HG03457 (cell line): ENCODE measurements at regions not wholly inside any gene's neighbourhood (a gene's known extent, or its start where the extent isn't known, plus 50 kb on each side); places are given as distances from the start of the nearest gene placed in this dataset.

Experiments
- ATAC-seq: cut with Tn5 transposase; IDR thresholded peaks from one replicate; pipeline ENCODE4 v1.9.1; 2021; ENCODE audit warnings: moderate number of reproducible peaks; ENCODE audit not compliant: unreplicated experiment

DNA sequence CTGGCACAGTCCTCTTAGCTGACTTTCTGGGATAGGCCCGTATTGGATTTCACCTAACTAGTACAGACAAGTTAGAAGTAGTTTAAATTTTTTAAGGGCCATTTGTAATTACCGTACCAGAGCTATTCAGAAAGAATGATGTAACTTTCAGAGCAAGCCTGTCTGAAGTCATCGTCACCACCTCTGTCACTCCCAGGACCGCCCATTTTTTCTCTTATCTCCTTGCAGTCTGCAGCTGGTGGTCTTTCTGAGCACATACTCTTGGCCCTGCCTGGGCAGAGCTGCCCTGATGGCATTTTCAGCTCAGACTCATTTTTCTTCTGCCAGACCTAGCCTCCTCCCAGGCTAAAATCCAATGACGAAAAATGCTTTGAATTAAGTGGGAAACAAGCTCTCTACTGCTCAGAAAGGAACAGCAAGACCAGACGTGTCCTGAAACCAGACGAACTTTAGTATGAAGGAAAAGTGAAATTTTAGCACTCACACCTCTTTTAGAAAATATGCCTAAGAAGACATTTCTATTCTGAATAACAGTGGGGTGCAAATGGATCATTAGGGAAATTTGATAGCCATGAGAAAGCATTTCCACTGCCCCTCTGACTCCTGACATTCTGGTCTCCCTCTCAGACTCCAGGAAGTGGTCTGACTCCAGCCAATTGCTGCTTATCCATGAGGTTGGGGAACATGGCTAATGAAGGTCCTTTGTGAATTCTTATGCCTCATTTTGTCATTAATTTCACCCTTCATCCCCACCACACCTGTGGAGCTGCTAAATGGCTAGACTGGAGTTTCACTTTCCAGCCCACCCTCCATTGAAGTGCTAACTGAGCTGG lies 162.4 kb upstream of the GYPA start:
- no peak for ATAC-seq

DNA sequence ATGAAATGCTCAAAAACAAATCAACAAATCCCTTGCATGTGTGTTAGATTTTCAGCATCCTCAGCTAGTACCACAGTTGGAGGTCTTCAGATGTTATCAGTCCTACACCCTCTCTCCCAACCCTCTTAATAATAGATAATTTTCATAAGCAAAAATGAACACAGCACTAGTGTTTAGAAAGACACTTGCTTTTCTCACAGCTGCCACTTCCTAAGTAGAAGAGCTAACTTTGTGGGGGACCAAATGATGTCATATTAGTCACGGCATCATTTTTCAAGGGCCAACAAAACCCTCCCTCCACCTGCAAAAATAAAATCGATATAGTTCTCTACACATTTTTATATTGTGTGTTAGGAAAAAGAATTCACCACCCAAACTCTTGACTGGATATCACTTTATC lies 163.5 kb upstream of the GYPA start:
- no peak for ATAC-seq

DNA sequence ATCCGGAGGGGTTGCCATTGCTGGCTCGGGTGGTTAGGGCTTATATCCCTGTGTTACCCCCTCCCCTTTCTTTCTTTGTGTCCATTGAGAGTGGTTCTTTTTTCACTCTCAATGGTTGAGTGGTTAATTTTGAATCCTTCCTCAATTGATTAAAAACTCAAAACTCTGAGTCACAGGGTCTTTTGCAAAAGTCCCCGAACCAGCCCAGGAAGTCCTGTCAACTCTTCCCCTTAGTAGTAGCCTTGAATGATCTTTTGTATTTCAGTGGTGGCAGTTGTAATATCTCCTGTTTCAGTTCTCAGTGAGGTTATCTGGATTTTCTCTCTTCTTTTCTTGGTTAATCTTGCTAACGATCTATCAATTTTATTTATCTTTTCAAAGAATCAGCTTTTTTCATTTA lies 170.0 kb upstream of the GYPA start:
- ATAC-seq, result no peak

DNA sequence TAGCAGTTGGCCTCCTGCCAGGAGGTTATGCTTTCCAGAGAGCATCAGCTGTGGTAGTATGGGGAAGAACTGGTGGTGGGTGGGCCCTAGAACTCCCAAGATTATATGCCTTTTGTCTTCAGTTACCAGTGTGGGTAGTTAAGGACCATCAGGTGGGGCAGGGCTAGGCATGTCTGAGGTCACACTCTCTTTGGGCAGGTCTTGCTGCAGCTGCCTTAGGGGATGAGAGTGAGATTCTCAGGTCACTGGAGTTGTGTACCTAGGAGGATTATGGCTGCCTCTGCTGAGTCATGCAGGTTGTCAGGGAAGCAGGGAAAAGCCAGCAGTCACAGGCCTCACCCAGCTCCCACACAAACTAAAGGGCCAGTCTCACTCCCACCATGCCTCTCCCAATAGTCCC lies 172.9 kb upstream of the GYPA start:
- ATAC-seq, result no peak

DNA sequence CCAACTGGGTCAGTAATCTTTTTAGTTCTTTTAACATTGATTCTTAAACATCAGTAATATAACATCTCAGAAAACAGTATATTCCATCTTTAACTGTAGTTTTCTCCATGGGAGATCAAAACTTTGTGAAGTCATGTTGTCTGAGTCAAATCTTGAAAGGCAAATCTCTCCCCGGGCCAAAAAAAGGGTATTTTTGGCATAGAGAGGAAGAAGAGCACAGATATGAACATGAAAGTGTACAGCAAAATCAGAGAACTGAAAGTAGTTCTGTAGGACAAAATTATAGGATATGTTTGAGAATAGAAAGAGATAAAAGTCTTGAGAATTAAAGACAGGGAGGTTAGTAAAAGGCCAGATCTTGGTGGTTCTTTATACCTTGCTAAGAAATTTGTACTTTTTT lies 176.4 kb upstream of the GYPA start:
- no peak for ATAC-seq

DNA sequence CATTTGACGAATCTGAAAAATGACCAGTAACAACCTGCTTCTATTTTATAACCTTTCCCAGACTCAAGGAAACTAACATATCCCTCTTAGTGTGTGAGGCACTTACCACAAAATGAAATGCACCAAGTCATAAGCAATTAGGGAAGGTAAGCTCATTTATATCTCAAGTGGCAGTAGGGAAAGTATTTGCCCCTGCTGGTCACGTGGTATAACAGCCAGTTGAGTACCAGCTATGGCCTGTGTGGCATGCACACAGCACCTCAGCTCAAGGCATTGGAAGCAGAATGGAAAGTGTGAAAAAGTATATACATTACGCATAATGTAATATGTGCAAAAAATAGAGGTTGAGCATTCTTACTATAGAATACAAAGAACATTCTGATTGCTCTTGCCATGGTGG lies 178.3 kb upstream of the GYPA start:
- no peak for ATAC-seq

DNA sequence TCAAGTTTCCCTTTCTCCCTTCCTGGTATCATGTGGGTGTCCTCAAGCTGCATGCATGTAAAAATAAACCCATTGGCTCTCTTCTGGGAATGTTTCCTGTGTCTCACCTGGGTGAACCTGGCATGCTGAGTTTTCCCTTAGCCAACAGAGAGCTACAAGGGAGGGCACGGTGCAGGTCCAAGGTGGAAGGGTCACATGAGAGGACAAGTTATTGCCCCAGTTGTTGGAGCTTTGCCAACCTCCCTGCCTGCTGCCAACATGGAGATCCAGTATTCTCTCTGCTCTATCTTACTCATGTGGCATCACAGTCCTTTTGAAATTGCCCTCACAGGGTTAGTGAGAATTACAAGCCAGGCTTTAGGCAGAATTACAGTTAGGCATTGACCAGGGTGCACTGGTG lies 196.1 kb upstream of the GYPA start:
- ATAC-seq, result no peak

DNA sequence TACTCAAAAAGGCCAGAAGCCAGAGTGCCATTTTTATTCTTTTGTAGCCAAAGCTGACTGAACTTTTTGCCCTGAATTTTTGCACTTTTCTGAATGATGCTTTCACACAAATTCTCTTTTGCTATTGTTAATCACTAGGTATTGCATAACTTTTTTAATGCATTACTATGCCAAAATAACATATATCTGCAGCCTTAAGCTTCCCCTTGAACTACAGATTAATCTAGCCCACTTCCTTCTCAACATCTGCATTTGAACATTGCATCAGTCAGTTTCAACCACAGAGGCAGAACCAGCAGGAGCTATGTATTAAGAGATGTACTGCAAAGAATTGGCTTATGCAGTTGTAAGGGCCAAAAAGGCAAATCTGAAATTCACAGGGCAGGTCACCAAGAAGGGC lies 197.6 kb upstream of the GYPA start:
- ATAC-seq, result peak; percentile 53

DNA sequence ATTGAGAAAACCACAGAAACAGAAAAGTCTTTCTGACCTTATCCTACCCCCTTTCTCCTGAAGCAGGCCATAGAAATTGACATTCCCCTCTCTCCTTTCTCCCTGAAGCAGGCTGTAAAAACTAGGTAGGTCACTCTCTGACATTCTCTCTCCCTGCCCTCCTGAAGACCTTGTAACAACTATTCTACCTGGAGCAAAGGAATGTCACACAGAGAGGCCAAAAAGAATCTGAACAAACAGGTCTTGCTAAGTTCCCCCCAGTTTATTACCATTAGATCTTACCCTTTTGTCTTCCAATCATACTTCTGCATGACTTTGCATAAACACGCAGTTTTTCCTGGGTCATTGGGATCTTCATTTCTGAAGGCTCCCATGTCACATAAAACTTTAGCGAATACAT lies 198.3 kb upstream of the GYPA start:
- no peak for ATAC-seq

DNA sequence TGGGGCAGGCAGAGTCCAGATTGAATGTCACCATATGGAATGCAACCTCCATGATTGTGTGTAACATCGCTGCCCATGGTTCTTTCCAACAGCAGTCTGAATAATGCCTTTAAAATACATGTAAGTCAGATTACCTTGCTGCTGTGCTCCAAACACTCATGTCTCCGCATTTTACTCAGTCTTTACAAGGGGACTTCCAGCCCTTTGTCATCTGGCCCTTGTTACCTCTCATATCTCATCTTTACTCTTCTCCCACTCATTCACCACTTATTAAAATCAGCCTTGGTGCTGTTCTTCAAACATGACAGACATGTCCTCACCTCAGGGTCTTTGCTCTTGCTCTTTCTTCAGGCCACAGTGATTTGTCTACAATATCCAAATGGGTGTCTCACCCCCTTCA lies 200.4 kb upstream of the GYPA start:
- ATAC-seq, result no peak

DNA sequence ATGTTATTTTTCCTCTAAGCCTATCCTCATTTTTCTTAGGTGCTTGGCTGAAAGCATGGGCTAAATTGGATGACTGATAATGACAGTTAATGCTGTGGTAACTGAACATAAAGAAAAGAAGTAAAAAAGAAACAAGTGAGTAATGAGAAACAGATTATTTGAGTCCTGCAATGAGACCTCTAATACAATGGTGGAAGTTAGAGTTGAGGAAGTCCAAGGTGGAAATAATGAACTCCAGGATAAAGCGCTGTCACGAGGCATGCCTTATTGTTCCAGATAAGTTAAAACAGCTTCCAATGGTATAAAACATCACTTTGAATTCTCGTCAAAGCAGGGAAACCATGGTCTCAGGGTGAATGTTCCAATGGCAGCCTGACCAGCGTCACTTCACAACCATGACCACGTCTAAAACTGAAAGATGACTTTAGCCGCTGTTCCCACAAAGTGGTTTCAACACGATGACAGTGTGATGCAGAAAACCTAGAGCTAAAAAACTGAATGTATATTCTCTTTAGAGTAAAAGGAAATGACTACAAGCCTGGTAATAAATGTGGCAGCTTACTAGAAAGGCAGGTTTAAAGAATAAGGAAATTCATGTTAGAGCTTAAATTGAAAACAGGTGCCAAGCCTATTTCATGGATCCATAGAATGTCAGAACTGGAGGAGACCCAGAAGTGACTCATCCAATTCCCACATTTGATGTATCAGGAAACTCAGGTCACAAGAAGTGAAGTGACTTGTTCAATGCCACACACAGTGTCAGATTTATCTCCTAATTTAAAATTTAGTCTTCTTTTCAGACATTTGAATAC lies 202.6 kb upstream of the GYPA start:
- no peak for ATAC-seq

DNA sequence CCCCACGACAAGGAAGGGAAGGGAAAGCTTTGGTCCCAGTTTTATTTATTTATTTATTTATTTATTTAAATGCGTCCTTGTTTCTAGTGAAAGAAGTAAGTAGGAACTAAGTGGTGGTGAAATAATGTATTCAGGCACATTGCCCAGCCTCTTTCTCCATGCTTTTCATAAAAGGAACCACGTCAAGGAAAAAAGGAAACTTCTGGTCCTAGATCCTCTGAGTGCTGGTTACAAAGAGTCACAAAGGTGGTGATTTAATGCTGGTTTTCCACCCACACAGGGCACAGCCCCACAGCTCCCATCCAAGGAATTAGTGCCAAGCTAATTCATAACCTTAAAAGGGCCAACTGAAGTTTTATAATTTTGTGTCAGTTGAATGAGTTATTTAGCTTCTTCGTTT lies 206.6 kb upstream of the GYPA start:
- ATAC-seq, result no peak

DNA sequence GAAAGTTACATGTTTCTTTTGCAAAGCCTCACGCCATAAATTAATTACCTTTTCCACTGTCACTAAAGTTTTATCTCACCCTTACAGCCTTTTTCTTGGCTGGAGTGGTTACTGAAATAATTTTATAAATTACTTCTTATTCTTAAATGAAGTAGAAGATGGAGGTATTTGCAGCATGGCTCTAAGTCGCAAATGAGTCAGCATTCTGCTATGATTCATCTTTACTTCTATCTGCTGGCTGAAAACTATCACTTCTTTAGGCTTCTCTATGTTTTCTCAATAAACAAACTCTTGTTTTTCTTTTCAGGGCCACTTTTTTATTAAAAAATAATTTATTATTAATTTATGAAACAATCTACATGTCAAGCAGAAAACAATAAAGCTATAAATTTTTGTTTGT lies 210.2 kb upstream of the GYPA start:
- no peak for ATAC-seq

DNA sequence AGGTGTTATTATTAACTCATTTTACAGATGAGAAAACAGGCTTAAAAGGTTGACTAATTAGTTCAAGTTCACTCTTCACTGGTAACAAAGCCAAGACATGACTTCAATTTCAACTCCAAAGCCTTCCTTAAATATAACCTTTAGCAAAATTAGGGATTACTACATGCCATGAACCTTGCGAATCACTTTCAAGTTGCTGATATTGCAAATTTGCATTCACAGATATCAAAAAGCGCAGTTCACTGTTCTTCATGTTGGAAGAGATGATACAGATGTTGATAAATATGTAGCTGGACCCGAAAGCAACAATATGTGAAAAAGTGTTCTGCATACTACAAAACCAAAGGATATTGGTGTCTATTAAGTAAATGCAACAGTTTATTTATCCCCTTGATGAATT lies 210.8 kb upstream of the GYPA start:
- no peak for ATAC-seq

DNA sequence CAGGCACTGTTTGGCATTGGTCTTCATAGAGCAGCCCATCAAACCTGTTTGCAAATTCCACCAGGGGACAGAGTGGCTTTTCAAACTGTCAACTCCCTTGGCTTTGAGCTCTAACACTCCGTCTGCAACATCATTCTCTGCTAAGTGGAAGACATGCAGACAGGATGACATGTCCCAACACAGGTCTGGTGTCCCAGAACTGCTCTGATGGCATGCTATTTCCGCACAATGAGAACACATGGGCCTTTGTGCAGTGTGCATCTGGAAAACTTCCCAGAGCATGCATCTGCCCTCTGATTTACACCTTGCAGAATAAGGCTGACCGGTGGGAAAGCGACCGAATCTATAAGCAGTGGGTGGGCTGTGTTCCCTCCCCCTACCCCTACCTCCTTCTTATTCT lies 212.8 kb upstream of the GYPA start:
- ATAC-seq, result no peak

DNA sequence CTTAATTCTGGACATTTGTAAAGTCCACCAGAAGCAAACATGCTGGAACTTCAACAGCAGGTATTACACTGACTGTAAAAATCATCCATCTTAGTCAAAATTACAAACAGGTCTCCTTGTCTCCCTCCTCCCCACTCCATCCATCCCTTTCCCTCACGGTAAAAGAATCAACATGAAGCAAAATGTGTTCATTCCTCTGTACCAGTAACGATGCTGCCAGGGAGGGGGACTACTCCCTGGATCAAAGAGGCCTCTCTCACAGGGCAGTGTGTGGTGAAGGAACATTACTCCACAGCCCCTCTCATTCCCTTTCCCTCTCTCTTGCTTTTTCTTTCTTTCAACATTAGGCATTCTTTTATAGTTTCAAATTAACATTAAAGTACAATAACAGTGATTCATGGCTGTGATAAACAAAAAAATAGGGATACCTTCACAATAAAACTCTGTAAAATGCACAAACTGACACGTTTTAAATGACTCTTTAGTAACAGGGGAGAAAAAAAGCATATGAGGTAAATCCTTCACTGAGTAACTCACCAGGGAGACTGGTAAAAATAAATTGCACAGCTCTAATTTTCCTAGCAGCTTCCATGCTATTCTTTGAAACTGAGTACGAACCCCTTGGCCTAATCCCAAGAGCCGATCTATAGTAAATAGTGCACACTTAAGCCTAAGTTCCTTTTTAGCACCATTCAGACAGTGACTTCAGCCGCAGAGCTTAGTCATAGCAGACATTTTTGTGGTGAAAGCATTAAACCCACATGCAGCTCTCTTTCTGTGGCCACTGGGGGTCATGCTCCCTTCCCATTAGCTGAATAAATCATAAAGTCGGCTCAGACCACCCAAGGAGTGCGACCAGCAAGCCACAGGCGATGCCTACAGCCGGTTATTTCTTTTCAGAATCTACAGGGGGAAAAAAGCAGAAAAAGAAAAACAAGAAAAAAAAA lies 215.6 kb upstream of the GYPA start:
- ATAC-seq, result peak; percentile 91

DNA sequence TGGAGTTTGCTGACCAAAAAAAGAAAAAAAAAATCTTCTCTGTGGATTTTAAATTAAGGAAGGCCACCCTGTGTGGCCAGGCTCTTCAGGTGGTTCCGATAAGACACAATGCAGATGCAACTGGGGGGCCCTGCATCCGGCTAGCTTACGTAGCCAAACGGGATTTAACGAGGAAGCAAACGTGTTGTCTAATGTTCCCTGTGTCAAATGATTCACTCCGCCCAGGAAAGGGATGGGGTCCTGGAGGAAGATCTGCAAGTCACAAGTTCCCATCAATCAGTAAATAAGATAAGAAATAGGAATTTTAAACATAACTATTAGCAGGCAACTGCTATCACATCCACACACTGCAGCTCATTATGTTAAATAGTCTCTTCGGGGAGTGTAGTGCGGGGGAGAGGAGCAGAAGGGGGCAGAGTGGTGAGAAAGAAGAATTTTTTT lies 216.4 kb upstream of the GYPA start:
- no peak for ATAC-seq

DNA sequence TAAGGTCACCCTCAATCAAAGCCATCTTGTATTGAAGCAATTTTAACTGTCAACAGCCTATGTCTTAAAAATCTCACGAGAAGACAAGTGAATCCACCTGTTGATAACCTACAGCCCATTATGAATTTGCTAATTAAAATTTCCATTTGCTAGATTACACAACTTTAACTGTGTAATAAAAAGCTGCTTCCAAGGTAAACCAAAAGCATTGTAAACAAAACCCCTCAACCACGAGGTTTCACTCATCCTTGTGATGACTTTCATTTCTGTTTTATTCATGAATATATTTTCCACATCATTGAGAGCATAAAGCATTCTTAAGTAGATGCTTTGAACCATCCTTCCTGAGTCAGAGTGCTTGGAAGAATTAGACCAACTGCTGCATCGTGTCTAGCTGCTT lies 217.5 kb upstream of the GYPA start:
- ATAC-seq, result no peak

DNA sequence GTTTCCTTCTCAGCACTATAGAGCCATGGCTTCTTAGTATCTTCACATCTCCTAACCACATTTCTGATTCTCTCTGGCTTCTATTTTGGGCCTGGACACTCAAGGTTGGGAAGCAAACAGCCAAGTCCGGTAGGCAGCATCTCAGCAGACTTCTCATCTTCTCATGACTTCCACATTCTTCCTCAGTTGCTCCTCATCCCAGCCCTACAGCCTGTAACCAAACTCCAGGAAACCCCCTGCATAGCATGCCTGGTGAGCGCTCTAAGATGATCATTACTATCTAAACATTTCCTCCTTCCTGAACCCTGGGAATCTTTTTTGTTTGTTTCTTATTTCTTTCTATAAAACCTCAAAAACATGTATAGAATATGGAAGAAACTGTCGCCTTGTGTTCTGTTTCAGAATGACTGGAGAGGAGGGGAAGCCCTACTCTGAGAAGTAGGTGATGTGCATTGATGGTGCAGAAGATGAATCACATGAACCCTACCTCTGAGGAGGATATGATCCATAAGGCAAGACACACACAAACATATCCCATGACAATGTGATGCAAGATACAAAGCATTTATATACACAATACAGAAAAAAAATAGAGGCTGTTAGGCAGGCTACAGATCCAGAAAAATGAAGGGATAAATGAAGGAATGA lies 219.8 kb upstream of the GYPA start:
- no peak for ATAC-seq

DNA sequence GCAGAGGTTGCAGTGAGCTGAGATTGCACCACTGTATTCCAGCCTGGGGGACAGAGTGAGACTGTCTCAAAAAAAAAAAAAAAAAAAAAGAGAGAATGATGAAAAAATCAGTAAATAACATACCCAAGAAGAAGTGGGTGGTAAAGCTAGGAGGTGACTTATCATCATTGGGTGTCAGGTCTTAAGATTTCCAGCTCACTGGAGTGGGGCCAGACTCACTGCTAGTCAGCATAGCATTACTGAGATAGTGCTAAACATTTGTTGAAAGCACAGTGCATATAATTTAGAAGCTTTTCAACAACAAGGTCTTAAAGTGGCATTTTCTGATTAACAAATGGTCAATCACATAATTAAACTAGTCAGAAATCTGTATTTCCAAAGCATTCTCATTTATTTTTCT lies 221.8 kb upstream of the GYPA start:
- ATAC-seq, result no peak

DNA sequence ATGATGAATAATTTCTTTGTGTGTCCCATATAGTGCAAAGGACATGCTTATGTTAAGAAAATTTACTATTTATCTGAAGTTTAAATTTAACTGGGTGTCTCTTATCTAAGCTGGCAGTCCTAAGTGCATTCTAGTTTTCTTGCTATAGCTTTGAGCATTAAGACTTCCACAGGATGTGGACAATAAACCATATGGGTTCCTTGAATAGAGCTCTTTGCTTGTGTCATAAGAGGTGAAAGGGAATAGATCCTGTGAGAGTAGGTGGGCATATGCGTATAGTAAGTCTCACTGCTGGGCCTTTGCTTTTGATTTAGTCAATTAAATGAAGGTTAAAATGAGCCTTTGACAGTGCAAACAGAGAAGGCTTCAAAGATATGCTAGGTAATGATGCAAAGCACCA lies 223.4 kb upstream of the GYPA start:
- no peak for ATAC-seq
